Peyer's patch (tissue), 4 donors: ENCODE measurements at regions not wholly inside any gene's neighbourhood (a gene's known extent, or its start where the extent isn't known, plus 50 kb on each side); places are given as distances from the start of the nearest gene placed in this dataset.

Experiments used
- POLR2A ChIP-seq, 2 donors: fragments of 450-650 bp; IDR thresholded peaks; one replicate each; pipeline ENCODE4 v1.5.1; 2017; ENCODE audit warnings: antibody characterized with exemption in 2 of 2, mild to moderate bottlenecking in 2 of 2, moderate library complexity in 2 of 2
- TF ChIP-seq, protein P1 (sequence below), 6 experiments: fragments of 450-650 bp in 4 of 6; fragments of 200-600 bp in 2 of 6; sonication (generic) in 1 of 6; IDR thresholded peaks; one replicate each; pipeline ENCODE4 v1.5.1; 2017 to 2019; ENCODE audit warnings: antibody characterized with exemption in 6 of 6, mild to moderate bottlenecking in 3 of 6, moderate library complexity in 1 of 6

DNA sequence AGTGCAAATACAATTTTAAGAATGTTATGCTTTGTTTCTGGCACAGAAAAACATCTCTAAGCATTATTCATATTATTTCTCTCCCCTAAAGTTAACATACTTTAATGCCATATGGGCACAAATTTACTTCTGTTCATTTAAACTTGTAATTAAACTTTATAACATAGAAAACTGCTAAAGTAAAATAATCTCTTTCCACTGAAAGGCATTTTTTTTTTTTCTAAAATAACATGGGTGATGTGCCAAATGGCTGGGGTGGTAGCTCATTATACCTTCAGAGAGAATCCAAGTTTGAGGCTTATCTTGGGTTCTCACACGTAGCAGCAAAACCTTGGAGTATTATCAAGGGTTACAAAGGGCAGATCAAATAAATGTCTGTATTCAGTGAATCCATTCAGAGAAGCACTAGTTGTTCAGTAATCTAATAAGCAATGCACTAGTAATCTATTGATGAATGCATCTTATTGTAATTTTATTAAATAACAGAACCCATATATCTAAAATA is 257.6 kb upstream of the POU5F2 start:
- TF ChIP-seq, protein P1, sequence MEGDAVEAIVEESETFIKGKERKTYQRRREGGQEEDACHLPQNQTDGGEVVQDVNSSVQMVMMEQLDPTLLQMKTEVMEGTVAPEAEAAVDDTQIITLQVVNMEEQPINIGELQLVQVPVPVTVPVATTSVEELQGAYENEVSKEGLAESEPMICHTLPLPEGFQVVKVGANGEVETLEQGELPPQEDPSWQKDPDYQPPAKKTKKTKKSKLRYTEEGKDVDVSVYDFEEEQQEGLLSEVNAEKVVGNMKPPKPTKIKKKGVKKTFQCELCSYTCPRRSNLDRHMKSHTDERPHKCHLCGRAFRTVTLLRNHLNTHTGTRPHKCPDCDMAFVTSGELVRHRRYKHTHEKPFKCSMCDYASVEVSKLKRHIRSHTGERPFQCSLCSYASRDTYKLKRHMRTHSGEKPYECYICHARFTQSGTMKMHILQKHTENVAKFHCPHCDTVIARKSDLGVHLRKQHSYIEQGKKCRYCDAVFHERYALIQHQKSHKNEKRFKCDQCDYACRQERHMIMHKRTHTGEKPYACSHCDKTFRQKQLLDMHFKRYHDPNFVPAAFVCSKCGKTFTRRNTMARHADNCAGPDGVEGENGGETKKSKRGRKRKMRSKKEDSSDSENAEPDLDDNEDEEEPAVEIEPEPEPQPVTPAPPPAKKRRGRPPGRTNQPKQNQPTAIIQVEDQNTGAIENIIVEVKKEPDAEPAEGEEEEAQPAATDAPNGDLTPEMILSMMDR (IDR thresholded peaks at IDR 0.05): no peak
- no peak for TF ChIP-seq POLR2A (IDR thresholded peaks at IDR 0.05)
